ENCODE measurements at regions not wholly inside any gene's neighbourhood (a gene's known extent, or its start where the extent isn't known, plus 50 kb on each side); places are given as distances from the start of the nearest gene placed in this dataset.

DNA sequence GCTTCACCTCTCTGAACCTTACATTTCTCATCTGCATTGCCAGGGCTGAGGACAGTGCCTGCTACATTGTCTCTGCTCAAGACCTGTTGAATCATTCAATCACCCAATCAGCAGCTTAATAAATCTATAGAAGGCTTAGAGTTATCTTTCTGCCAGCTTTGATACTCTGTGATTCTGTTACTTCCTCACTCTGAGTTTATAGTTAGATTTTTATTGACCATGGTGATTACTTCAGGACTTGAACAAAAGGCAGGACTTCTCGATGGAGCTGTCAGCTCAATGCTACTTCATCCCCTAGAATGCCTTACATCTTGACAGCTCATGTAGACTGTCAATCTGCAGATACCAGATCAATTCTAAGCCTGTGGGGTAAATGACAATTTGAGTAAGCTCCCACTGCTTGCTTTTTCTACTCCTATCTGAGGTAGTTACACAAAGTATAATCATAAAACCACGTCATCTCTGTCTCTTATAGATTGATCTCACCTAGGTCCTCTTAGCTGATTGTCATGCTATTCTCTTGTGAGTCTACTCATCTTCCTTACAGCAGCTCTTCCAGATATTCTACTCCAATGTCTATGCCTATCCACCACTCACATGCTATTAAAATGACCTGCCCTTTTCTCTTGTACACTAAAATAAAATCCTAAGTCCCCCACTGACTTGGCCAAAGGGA is 318.3 kb upstream of the CA10 start:
- Histone ChIP-seq H3K4me1 (ENCODE audit: control insufficient read depth, insufficient read depth, low read length, poor library complexity, severe bottlenecking) (no peaks in the 10 kb centered on the region), H3K36me3 (ENCODE audit: control insufficient read depth, insufficient read depth, low read length) (no peaks in the 10 kb centered on the region), H3K9me3 (ENCODE audit: control insufficient read depth in 2 of 2, low read length in 2 of 2) (no peaks in the 10 kb centered on the region), H3K27ac (ENCODE audit: insufficient read depth, low read length, poor library complexity, severe bottlenecking) (no peak overlapping the region), H3K27me3 (ENCODE audit: control insufficient read depth, insufficient read depth, low read length) (no peaks in the 10 kb centered on the region), H3K4me3 (ENCODE audit: low read depth, low read length) (no peak overlapping the region)
- no peaks in the 10 kb centered on the region for H3K4me1 Mint-ChIP-seq
- H3K36me3 Mint-ChIP-seq: no peaks in the 10 kb centered on the region
- H3K4me3 Mint-ChIP-seq: no peak overlapping the region
- DNase-seq: no peak
- no peak for ATAC-seq (ENCODE audit: low read depth in 2 of 2)
- no peaks in the 10 kb centered on the region for H3K27me3 Mint-ChIP-seq
- peaks cover 0 to 8% (median 3%) of the 10 kb centered on the region in 7 donors for H3K9me3 Mint-ChIP-seq
- no peak overlapping the region for H3K27ac Mint-ChIP-seq

DNA sequence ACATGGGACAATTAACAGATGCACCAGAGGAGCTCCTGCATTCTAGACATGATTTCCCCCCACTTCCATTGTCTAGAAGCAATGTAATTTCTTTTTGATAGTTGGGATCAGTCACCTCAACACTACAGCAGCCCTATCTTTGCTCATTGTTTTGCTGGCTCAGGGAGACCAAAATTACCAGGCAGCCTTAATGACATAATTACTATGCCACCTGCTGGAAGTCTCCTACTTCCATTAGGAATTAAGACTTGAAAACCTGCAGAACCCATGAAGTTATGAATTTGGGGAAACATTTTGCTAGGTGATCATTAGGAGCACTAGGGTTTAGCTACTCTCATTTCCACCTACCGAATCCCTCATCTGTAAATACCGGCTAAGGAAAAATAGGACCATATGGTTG is 312.0 kb upstream of the CA10 start:
- H3K9me3 Mint-ChIP-seq: peaks cover 0 to 4% (median 2%) of the 10 kb centered on the region in 7 donors
- H3K4me3 Mint-ChIP-seq: no peak overlapping the region
- H3K9me3 ChIP-seq (ENCODE audit: control insufficient read depth in 2 of 2, low read length in 2 of 2): no peaks in the 10 kb centered on the region
- H3K27ac ChIP-seq (ENCODE audit: insufficient read depth, low read length, poor library complexity, severe bottlenecking): no peak overlapping the region
- no peaks in the 10 kb centered on the region for H3K36me3 ChIP-seq (ENCODE audit: control insufficient read depth, insufficient read depth, low read length)
- H3K27me3 ChIP-seq (ENCODE audit: control insufficient read depth, insufficient read depth, low read length): no peaks in the 10 kb centered on the region
- no peaks in the 10 kb centered on the region for H3K36me3 Mint-ChIP-seq
- H3K4me1 Mint-ChIP-seq: no peaks in the 10 kb centered on the region
- no peaks in the 10 kb centered on the region for H3K4me1 ChIP-seq (ENCODE audit: control insufficient read depth, insufficient read depth, low read length, poor library complexity, severe bottlenecking)
- no peak overlapping the region for H3K4me3 ChIP-seq (ENCODE audit: low read depth, low read length)
- ATAC-seq (ENCODE audit: low read depth in 2 of 2) (no peak), DNase-seq (no peak)
- H3K27ac Mint-ChIP-seq: no peak overlapping the region
- H3K27me3 Mint-ChIP-seq: no peaks in the 10 kb centered on the region

DNA sequence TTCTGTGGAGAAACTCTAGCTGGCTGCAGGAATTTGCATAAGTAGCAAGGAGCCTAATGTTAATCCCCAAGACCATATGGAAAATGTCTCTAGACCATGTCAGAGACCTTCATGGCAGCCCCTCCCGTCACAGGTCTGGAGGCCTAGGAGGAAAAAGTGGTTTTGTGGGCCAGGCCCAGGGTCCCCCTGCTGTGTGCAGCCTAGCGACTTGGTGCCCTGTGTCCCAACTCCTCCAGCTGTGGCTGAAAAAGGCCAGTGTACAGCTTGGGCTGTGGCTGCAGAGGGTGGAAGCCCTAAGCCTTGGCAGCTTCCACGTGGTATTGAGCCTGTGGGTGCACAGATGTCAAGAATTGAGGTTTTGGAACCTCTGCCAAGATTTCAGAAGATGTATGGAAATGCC is 306.9 kb upstream of the CA10 start:
- Histone ChIP-seq H3K36me3 (ENCODE audit: control insufficient read depth, insufficient read depth, low read length) (no peaks in the 10 kb centered on the region), H3K27ac (ENCODE audit: insufficient read depth, low read length, poor library complexity, severe bottlenecking) (no peak overlapping the region), H3K4me3 (ENCODE audit: low read depth, low read length) (no peak overlapping the region), H3K27me3 (ENCODE audit: control insufficient read depth, insufficient read depth, low read length) (no peaks in the 10 kb centered on the region), H3K4me1 (ENCODE audit: control insufficient read depth, insufficient read depth, low read length, poor library complexity, severe bottlenecking) (no peaks in the 10 kb centered on the region), H3K9me3 (ENCODE audit: control insufficient read depth in 2 of 2, low read length in 2 of 2) (no peaks in the 10 kb centered on the region)
- Mint-ChIP-seq H3K27ac (no peak overlapping the region), H3K27me3 (no peaks in the 10 kb centered on the region), H3K9me3 (peaks cover 0 to 14% (median 5%) of the 10 kb centered on the region in 7 donors), H3K4me3 (no peak overlapping the region), H3K36me3 (no peaks in the 10 kb centered on the region), H3K4me1 (no peaks in the 10 kb centered on the region)
- no peak for DNase-seq
- no peak for ATAC-seq (ENCODE audit: low read depth in 2 of 2)

DNA sequence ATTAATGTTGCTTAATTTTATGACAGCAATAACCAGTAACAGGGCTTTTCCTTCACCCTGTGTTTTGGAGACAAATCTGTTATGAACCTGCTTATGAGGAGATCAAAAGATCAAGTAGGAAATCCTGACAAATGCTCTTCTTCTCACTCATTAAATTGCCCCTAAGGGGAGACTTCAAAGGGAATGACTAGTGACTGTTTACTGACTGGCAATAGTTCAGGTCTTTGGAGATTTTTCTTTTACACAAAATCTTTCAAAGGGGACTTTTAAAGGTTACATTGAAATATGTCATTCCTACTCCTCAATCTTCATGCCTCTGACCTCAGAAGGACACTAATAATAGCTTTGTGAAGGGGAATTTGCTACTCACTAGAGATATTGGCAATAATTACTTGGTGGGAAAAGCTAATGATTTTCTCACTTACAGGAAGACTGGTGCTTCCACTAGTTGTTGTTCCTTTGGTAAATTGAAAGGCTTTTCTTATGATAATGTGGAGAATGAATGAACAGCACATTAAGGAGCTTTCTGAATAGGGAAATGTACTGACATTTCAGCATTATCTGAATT is 292.9 kb upstream of the CA10 start:
- Mint-ChIP-seq H3K27me3 (no peaks in the 10 kb centered on the region), H3K36me3 (no peaks in the 10 kb centered on the region), H3K4me3 (no peak overlapping the region), H3K9me3 (peaks cover 0 to 9% (median 0%) of the 10 kb centered on the region in 7 donors), H3K4me1 (no peaks in the 10 kb centered on the region), H3K27ac (no peak overlapping the region)
- no peaks in the 10 kb centered on the region for H3K9me3 ChIP-seq (ENCODE audit: control insufficient read depth in 2 of 2, low read length in 2 of 2)
- no peak overlapping the region for H3K4me3 ChIP-seq (ENCODE audit: low read depth, low read length)
- ATAC-seq (ENCODE audit: low read depth in 2 of 2) (no peak), DNase-seq (no peak)
- no peaks in the 10 kb centered on the region for H3K4me1 ChIP-seq (ENCODE audit: control insufficient read depth, insufficient read depth, low read length, poor library complexity, severe bottlenecking)
- no peak overlapping the region for H3K27ac ChIP-seq (ENCODE audit: insufficient read depth, low read length, poor library complexity, severe bottlenecking)
- H3K27me3 ChIP-seq (ENCODE audit: control insufficient read depth, insufficient read depth, low read length): no peaks in the 10 kb centered on the region
- H3K36me3 ChIP-seq (ENCODE audit: control insufficient read depth, insufficient read depth, low read length): no peaks in the 10 kb centered on the region

DNA sequence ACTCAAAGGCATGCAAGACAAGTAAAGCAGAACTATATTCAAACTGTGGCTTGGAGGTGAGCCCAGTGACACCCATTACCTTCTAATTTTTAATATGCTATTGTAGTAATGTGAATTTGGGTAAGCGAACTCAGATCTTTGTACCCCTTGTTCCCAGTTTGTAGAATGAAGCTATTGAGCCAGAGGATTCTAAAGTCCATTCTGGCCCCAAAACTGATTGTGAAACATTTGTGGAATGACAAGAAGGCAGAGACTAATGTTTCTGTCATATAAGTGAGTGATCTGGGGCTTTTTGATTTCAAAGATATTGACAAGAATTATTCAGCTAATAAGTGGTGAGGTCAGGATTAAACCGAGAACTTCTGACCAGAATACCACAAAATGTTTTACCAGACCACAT is 283.8 kb upstream of the CA10 start:
- no peaks in the 10 kb centered on the region for H3K36me3 Mint-ChIP-seq
- H3K4me3 ChIP-seq (ENCODE audit: low read depth, low read length): no peak overlapping the region
- no peak for ATAC-seq (ENCODE audit: low read depth in 2 of 2)
- H3K4me1 Mint-ChIP-seq: no peaks in the 10 kb centered on the region
- no peak overlapping the region for H3K4me3 Mint-ChIP-seq
- peaks cover 1 to 19% (median 7%) of the 10 kb centered on the region in 7 donors for H3K9me3 Mint-ChIP-seq
- peaks cover 4% of the 10 kb centered on the region for H3K27me3 Mint-ChIP-seq
- H3K27ac Mint-ChIP-seq: no peak overlapping the region
- no peaks in the 10 kb centered on the region for H3K27me3 ChIP-seq (ENCODE audit: control insufficient read depth, insufficient read depth, low read length)
- H3K27ac ChIP-seq (ENCODE audit: insufficient read depth, low read length, poor library complexity, severe bottlenecking): no peak overlapping the region
- no peak for DNase-seq
- H3K36me3 ChIP-seq (ENCODE audit: control insufficient read depth, insufficient read depth, low read length): no peaks in the 10 kb centered on the region
- H3K9me3 ChIP-seq (ENCODE audit: control insufficient read depth in 2 of 2, low read length in 2 of 2): no peaks in the 10 kb centered on the region
- no peaks in the 10 kb centered on the region for H3K4me1 ChIP-seq (ENCODE audit: control insufficient read depth, insufficient read depth, low read length, poor library complexity, severe bottlenecking)

DNA sequence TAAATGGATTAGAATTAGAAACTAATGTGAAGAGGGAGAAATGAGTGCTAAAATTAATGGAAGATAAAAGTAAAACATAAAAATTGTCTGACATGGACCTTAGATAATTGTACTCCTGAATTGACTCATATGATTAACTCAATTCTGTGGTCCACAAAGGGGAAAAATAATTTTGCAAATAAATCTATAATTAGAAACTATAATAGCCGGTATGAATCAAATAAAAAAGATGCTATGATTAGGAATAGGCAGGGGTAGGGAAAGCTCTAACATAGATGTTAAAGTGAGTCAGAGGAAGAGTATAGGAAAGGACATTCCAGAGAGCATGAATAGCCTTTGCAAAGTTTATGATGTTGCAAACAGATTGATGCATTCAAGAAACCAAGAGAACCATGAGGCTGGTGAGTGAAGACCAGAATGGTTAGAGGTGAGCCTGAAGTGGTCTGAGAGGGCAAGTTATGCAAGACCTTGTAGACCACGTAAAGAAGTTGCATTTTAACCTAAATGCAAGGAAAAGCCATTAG is 262.1 kb upstream of the CA10 start:
- peaks cover 0 to 9% (median 4%) of the 10 kb centered on the region in 7 donors for H3K9me3 Mint-ChIP-seq
- H3K36me3 ChIP-seq (ENCODE audit: control insufficient read depth, insufficient read depth, low read length): no peaks in the 10 kb centered on the region
- H3K27ac ChIP-seq (ENCODE audit: insufficient read depth, low read length, poor library complexity, severe bottlenecking): no peak overlapping the region
- H3K4me3 ChIP-seq (ENCODE audit: low read depth, low read length): no peak overlapping the region
- H3K4me1 Mint-ChIP-seq: no peaks in the 10 kb centered on the region
- no peak overlapping the region for H3K27ac Mint-ChIP-seq
- H3K4me1 ChIP-seq (ENCODE audit: control insufficient read depth, insufficient read depth, low read length, poor library complexity, severe bottlenecking): no peaks in the 10 kb centered on the region
- no peak for DNase-seq
- H3K27me3 ChIP-seq (ENCODE audit: control insufficient read depth, insufficient read depth, low read length): no peaks in the 10 kb centered on the region
- H3K27me3 Mint-ChIP-seq: no peaks in the 10 kb centered on the region
- no peak for ATAC-seq (ENCODE audit: low read depth in 2 of 2)
- H3K9me3 ChIP-seq (ENCODE audit: control insufficient read depth in 2 of 2, low read length in 2 of 2): no peaks in the 10 kb centered on the region
- H3K4me3 Mint-ChIP-seq: no peak overlapping the region
- no peaks in the 10 kb centered on the region for H3K36me3 Mint-ChIP-seq

DNA sequence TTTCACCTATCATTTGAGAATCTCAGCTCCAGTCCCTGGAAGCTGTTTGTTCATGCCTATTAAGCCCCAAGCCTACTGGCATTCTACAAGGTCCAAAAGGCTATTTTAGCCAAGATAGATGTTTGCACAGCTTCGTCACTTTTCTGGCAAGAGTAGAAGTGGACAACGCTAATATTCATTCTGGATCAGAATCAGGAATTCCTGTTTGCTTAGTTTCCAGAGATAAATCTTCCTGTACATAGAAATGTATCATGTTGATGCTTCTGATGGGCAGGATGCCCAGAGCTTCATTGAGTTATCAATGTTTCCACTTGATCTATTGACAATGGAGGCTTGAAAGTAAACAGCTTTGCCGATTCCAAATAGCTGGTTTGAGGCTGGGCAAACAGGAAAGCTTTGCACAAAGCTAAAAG is 260.7 kb upstream of the CA10 start:
- Histone ChIP-seq H3K27me3 (ENCODE audit: control insufficient read depth, insufficient read depth, low read length) (no peaks in the 10 kb centered on the region), H3K9me3 (ENCODE audit: control insufficient read depth in 2 of 2, low read length in 2 of 2) (no peaks in the 10 kb centered on the region), H3K27ac (ENCODE audit: insufficient read depth, low read length, poor library complexity, severe bottlenecking) (no peak overlapping the region), H3K36me3 (ENCODE audit: control insufficient read depth, insufficient read depth, low read length) (no peaks in the 10 kb centered on the region), H3K4me1 (ENCODE audit: control insufficient read depth, insufficient read depth, low read length, poor library complexity, severe bottlenecking) (no peaks in the 10 kb centered on the region), H3K4me3 (ENCODE audit: low read depth, low read length) (no peak overlapping the region)
- ATAC-seq (ENCODE audit: low read depth in 2 of 2) (no peak), DNase-seq (no peak)
- no peaks in the 10 kb centered on the region for H3K27me3 Mint-ChIP-seq
- no peaks in the 10 kb centered on the region for H3K36me3 Mint-ChIP-seq
- peaks cover 0 to 9% (median 3%) of the 10 kb centered on the region in 7 donors for H3K9me3 Mint-ChIP-seq
- H3K27ac Mint-ChIP-seq: no peak overlapping the region
- no peak overlapping the region for H3K4me3 Mint-ChIP-seq
- H3K4me1 Mint-ChIP-seq: no peaks in the 10 kb centered on the region

DNA sequence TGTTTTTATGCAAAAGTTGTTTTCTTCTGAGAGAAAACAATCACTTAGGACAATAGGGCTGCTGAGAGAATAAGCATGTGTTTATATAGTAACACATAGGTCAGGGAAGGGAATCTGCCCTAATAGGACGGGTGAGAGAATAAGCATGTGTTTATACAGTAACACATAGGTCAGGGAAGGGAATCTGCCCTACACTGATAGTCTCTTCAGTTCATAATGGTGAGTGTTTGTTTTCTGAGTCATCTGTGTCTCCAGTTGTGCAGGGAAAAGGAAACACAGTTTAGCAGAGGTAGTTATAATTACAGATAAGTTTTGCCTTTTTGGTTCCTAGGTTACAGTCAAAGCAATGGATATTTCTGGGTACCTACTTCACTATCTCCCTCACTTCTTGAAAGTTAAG is 252.3 kb upstream of the CA10 start:
- no peaks in the 10 kb centered on the region for H3K27me3 ChIP-seq (ENCODE audit: control insufficient read depth, insufficient read depth, low read length)
- Mint-ChIP-seq H3K27ac (no peak overlapping the region), H3K4me3 (no peak overlapping the region), H3K9me3 (peaks cover 1 to 11% (median 4%) of the 10 kb centered on the region in 7 donors), H3K27me3 (no peaks in the 10 kb centered on the region), H3K4me1 (no peaks in the 10 kb centered on the region), H3K36me3 (no peaks in the 10 kb centered on the region)
- H3K9me3 ChIP-seq (ENCODE audit: control insufficient read depth in 2 of 2, low read length in 2 of 2): peaks cover 0 to 2% of the 10 kb centered on the region in 2 experiments
- no peaks in the 10 kb centered on the region for H3K36me3 ChIP-seq (ENCODE audit: control insufficient read depth, insufficient read depth, low read length)
- no peak overlapping the region for H3K27ac ChIP-seq (ENCODE audit: insufficient read depth, low read length, poor library complexity, severe bottlenecking)
- no peak for DNase-seq
- no peaks in the 10 kb centered on the region for H3K4me1 ChIP-seq (ENCODE audit: control insufficient read depth, insufficient read depth, low read length, poor library complexity, severe bottlenecking)
- no peak for ATAC-seq (ENCODE audit: low read depth in 2 of 2)
- no peak overlapping the region for H3K4me3 ChIP-seq (ENCODE audit: low read depth, low read length)

Measured in CD4-positive, CD25-positive, alpha-beta regulatory T cell (primary cell).